Astrocyte of the spinal cord (primary cell): ENCODE measurements at regions not wholly inside any gene's neighbourhood (a gene's known extent, or its start where the extent isn't known, plus 50 kb on each side); places are given as distances from the start of the nearest gene placed in this dataset.

Experiments
- DNase-seq: peaks from one replicate; pipeline ENCODE4 v3.0.0; 2011; ENCODE audit warnings: low read depth, low spot score
- H3K4me3 ChIP-seq: 2 replicates; pipeline ENCODE4 v1.5.1; 2011; ENCODE audit warnings: low read depth, mild to moderate bottlenecking, low read length, moderate library complexity
- in situ Hi-C: cut with HindIII; loops from 2 replicates; pipeline ENCODE4 v1.10.0; 2017; ENCODE audit warnings: low sequenced_read_pairs
- TF ChIP-seq, protein P1 (sequence below): IDR thresholded peaks from 2 replicates; pipeline ENCODE4 v1.5.1; 2012; ENCODE audit warnings: low read depth, mild to moderate bottlenecking, low read length, inconsistent platforms

DNA sequence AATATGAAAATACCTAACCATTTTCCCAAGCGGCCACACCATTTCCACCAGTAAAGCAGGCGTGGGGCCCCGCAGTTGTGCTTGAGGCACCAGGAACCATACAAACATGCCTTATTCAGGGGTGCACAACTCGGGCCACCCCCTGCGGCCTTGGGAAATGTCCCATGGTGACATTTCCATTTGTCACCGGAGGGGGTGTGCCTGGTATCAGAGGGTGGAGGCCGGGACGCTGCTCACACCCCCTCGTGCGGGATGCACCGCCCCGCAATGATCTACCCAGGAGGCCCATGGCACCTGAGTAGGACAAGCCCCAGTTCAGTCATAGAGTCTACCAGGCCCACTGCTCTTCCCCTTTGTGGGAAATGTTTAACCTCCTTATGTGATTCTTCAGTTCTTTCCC, 218.8 kb downstream of the TEX29 start:
- in situ Hi-C loops = no loop called here
- H3K4me3 ChIP-seq = no peak overlapping the region
- no peak for DNase-seq
- TF ChIP-seq, protein P1, sequence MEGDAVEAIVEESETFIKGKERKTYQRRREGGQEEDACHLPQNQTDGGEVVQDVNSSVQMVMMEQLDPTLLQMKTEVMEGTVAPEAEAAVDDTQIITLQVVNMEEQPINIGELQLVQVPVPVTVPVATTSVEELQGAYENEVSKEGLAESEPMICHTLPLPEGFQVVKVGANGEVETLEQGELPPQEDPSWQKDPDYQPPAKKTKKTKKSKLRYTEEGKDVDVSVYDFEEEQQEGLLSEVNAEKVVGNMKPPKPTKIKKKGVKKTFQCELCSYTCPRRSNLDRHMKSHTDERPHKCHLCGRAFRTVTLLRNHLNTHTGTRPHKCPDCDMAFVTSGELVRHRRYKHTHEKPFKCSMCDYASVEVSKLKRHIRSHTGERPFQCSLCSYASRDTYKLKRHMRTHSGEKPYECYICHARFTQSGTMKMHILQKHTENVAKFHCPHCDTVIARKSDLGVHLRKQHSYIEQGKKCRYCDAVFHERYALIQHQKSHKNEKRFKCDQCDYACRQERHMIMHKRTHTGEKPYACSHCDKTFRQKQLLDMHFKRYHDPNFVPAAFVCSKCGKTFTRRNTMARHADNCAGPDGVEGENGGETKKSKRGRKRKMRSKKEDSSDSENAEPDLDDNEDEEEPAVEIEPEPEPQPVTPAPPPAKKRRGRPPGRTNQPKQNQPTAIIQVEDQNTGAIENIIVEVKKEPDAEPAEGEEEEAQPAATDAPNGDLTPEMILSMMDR = no peak

DNA sequence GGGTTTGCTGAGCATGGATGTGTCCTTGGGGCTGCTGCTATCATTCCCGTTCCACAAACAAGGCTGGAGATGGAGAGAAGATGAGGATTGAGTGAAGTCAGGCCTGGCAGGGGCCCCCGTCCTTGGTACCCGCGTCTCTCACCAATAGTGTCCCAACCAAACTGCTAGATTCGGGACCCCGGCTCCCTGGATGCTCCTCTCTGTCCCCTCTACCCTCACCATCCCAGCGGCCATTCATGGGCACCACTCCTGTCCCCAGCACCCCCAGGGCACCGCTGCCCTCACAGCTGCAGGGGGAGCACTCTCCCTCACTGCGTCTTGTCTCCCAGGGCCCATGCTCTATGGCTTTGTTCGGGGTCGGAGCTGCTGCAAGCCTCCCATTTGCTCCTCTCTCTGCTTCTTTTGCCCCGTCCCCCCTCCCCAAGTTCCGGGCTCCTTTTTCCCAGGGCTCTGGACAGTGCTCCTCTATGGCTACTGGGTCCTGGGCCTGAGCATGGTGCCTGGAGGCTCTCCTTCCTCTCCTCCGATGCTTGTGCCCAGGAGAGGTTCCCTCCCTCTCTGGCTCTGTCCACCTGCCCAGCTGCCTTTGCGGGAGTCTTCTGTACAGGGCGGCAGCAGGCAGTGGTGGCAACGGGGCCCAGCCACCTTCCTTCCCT, 219.5 kb downstream of the TEX29 start:
- TF ChIP-seq, protein P1 = no peak
- in situ Hi-C loops = no loop called here
- no peak for DNase-seq
- no peak overlapping the region for H3K4me3 ChIP-seq

DNA sequence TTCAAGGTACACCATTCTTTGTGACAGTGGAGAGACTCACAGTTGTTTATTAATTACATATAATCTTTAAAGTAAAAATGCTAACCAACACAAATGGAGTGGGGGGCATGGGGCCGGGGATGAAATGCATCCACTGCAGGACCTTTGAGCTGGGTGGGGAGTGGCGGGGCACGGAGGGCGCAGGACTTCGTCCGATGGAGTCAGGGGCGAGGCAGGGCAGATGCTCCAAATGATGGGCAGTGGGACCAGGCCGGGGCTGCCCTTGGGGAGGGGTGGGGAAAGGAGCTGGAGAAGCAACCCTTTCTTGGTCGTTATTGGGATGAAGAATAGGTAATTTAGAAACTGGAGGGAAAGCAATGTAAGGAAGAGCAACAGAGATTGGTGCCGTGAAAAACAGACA, 220.0 kb downstream of the TEX29 start:
- no peak overlapping the region for H3K4me3 ChIP-seq
- in situ Hi-C loops = no loop called here
- TF ChIP-seq, protein P1 = no peak
- DNase-seq = no peak

DNA sequence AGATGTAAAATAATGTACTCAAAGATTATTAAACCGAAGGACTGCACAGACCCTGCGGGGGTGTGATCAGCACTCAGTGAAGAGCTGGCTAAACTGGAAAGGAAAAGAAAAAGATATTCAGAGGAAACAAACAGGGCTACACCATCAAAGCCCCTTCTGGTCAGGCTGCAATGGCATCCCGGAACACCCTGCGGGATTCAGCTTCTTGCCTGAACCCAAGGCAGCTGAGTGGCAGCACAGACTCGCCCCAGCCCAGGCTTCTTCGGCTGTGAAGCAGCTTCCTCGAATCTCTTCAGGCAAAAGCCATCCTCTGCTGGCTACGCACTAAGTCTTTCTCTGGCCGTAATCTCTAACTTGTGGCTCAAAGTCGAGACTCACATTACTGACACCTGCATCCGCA, 220.9 kb downstream of the TEX29 start:
- in situ Hi-C loops = no loop called here
- TF ChIP-seq, protein P1 = no peak
- no peak for DNase-seq
- no peak overlapping the region for H3K4me3 ChIP-seq

DNA sequence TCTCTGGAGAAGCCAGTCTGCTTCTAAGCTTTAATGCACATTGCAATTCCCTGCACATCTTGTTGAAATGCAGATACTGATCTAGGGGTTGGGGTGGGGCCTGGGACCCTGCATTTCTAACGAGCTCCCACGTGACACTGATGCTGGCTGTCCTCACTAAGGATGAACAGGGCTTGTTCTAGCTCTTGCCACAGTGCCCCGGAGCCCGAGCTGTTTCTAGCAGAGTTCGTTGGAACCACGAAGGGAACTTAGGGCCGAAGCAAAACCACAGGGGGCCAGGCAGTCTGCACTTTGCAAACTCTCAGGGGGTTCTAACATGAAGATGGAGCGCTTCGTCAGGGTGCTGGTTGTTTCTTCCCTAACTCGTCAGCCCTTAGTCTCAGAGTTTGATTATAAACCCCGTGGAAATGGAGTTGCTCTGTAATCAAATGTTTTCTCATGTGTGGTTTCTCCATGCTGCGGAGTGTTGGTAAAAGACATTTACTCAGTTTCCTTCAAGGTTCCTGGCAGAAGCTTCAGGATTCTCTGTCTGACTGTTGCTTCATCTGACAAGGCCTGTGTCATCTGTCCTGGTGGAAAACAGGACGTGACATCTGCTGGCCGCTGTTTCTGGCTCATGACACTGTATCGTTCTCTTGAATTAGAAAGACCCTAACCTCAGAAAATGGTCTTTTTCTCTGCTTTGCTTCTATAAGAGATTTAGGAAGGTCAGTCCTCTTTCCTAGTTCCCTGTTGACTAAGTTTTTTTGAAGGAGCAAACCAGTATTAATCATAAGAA, 221.5 kb downstream of the TEX29 start:
- TF ChIP-seq, protein P1 = no peak
- H3K4me3 ChIP-seq = no peak overlapping the region
- in situ Hi-C loops = no loop called here
- no peak for DNase-seq

DNA sequence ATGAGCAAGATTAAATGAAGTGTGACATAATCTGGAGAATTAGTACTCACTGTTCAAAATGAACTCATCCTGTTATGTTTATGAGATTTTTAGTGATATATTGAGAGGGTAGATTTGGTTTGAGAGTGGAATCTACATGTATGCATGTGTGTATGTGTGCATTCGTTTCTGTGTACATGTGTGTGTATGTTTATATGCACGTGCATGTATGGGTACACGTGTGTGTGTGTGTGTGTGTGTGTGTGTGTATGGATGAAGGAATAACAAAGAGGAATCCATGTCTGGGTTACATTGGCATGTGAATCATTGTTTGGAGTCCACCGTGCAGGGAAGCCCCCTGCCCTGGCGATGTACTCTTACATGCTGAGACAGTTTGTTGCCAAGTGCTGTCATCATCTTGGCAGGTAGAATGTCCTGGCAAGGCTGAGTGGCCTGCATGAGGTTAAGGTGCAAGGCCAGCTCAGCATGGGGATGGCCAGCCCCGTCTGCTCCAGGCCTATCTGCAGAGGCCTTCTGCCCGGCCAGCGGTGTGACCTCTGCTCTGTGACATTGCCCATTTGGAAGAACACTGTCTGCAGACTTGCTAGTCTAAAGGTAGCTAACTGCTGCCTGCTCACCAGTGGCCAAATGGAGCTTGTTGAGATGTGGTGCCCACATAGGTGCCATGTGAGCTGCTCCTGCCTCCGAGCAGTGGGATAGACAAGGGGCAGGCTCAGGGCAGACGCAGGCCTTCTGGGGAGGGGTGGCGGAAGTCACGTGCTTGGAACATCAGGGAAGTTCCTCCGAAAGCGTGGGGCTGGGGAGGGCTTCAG, 222.3 kb downstream of the TEX29 start:
- no peak for DNase-seq
- H3K4me3 ChIP-seq = no peak overlapping the region
- TF ChIP-seq, protein P1 = no peak
- in situ Hi-C loops = no loop called here
